GM19372 (cell line): ENCODE measurements at regions not wholly inside any gene's neighbourhood (a gene's known extent, or its start where the extent isn't known, plus 50 kb on each side); places are given as distances from the start of the nearest gene placed in this dataset.

Experiments used
- ATAC-seq: cut with Tn5 transposase; IDR thresholded peaks from one replicate; pipeline ENCODE4 v1.9.1; 2021; ENCODE audit warnings: mild to moderate bottlenecking, low read depth, moderate library complexity; ENCODE audit not compliant: unreplicated experiment

DNA sequence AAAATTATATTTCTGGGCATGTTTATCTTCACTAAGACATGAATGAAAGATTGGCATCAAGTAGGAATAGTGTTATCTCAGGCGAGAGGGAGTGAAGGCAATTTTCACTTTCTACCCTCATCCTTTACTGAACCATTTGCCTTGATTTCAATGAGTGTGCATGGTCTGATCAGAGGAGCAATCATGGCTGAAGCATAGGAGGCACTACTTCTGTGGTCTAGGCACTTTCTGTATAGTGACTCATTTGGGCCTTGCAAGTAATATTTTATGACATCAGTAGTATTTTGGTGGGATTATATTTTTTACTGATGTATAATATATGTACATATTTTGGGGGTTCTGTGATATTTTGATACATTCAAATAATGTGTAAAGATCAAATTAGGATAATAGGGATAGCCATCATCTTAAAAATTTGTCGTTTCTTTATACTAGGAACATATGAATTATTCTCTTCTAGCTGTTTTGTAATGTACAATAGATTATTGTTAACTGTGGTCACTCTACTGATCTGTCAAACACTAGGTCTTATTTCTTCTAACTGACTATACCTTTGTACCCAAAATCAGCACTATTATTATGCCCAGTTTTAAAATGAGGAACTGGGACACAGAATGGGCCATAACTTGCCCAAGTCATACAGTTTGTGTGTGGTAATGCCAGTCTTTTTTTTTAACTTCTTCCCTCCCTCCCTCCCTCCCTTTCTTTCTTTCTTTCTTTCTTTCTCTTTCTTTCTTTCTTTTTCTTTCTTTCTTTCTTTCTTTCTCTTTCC lies 101.9 kb downstream of the RAB11FIP2 start:
- ATAC-seq: no peak

DNA sequence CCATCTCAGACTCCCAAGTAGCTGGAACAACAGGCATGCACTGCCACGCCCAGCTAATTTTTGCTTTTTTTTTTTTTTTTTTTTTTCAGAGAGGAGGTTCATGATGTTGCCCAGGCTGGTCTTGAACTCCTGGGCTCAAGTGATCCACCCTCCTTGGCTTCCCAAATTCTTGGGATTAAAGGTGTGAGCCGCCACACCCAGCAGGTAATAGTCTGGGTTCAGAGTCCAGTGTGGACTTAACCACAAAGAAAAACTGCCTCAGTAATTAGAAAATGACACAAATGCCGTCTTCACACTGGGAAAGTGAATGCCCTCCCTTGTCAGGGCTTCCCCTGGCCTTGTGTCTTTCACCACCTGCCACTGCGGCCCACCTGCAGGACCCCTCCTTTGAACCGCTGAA lies 101.1 kb downstream of the RAB11FIP2 start:
- ATAC-seq: no peak

DNA sequence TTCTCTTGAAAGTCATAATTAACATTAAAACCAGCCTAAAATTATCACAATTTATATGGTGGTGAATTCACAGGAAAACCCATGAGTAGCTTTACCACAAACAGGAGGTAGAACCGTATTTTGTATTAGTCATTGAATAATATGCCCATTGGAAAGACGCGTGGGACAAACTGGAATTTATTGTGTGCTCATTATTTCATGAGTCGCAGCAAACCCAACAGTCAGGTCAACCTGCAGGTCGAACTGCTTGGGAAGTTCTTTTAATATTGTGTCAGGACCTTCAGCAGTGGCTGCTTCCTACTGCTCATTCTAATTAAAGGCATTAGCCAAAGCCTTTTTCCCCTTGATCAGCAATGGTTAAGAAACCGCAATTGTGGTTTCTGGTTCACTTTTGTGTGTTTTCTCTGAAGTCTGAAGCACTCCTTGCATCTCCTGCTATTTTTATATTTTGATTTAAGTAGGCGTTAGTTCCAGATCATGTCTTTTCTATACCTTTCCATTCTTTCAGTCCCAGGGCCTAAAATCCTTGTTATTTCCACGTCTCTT lies 100.1 kb downstream of the RAB11FIP2 start:
- ATAC-seq: no peak

DNA sequence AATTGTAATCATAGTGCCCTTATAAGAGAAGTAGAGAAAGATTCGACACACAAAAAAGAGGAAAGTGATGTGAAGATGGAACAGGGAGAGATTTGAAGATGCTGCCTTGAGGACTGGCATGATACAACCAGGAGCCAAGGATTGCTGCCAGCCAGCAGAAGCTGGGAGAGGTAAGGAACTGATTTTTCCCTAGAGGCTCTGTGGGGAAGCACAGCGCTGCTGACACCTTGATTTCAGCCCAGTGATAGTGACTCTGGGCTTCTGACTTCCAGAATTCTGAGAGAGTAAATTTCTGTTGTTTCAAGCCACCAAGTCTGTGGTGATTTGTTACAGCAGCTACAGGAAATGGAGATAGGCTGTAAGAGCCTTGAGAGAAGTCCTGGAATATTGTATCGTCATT lies 98.2 kb downstream of the RAB11FIP2 start:
- ATAC-seq: no peak

DNA sequence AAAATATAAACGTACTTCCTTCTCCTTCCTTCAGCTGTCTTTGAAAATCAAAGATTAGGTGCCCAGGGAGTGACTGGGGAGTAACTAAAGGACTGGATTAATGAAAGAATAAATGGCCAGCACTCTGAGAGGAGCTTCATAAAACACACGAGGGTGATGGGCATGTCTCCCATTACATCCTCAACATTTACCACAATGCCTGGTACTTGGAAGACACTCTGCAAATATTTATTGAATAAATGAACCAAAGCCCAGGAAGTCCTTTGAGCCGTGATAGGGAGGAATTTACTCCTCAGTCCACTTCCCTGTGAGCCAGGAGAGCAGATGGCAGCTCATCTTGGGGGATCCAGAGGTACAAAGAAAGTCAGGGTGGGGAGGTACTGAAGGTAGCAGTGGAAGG lies 96.3 kb downstream of the RAB11FIP2 start:
- no peak for ATAC-seq
